HEK293 (cell line): ENCODE measurements at regions not wholly inside any gene's neighbourhood (a gene's known extent, or its start where the extent isn't known, plus 50 kb on each side); places are given as distances from the start of the nearest gene placed in this dataset.

Experiments
- CTCF ChIA-PET: fragments of 350-600 bp; formaldehyde crosslinking; extraction: SDS; loops from one replicate; lab custom pipeline; 2021; ENCODE audit warnings: antibody characterized with exemption; lab: Yijun Ruan, JAX
- POLR2A ChIA-PET: fragments of 300-600 bp; formaldehyde crosslinking; extraction: SDS; loops from one replicate; lab custom pipeline; 2020; ENCODE audit warnings: antibody characterized with exemption, inconsistent platforms; lab: Yijun Ruan, JAX
- H3K27ac ChIP-seq: fragments of 200-500 bp; sonication (Bioruptor generic); 2 replicates; pipeline ENCODE4 v1.5.1; 2014; ENCODE audit warnings: low read depth, low read length, control low read depth, inconsistent platforms; ENCODE audit errors: extremely low read depth
- H3K36me3 ChIP-seq, 2 experiments: fragments of 200-500 bp in 1 of 2; sonication (Bioruptor generic) in 1 of 2; 1 replicate in 1 of 2; 2 replicates in 1 of 2; pipeline ENCODE4 v1.5.1; 2014 to 2017; ENCODE audit warnings: inconsistent platforms in 2 of 2, low read length in 2 of 2; ENCODE audit not compliant: control insufficient read depth in 2 of 2, insufficient read depth in 1 of 2
- H3K4me1 ChIP-seq: fragments of 200-500 bp; sonication (Bioruptor generic); 2 replicates; pipeline ENCODE4 v1.5.1; 2014; ENCODE audit warnings: mild to moderate bottlenecking, low read length, inconsistent platforms; ENCODE audit not compliant: control insufficient read depth, insufficient read depth
- H3K4me3 ChIP-seq: 2 replicates; pipeline ENCODE4 v1.5.1; 2011; ENCODE audit warnings: low read depth, mild to moderate bottlenecking, control low read depth, low read length, moderate library complexity
- H3K9me3 ChIP-seq: fragments of 200-500 bp; sonication (Bioruptor generic); 2 replicates; pipeline ENCODE4 v1.5.1; 2014; ENCODE audit warnings: low read depth, low read length, inconsistent platforms; ENCODE audit not compliant: control insufficient read depth, insufficient read depth
- GLI2 ChIP-seq: fragments of 450-650 bp; formaldehyde crosslinking; IDR thresholded peaks from 2 replicates; pipeline ENCODE4; 2017; ENCODE audit warnings: missing biosample characterization, missing genetic modification characterization, low read depth, borderline replicate concordance
- GLIS1 ChIP-seq: fragments of 450-650 bp; formaldehyde crosslinking; IDR thresholded peaks from 2 replicates; pipeline ENCODE4 v1.5.1; 2016; ENCODE audit warnings: missing biosample characterization, missing genetic modification characterization
- GLIS2 ChIP-seq: fragments of 450-650 bp; formaldehyde crosslinking; IDR thresholded peaks from 2 replicates; pipeline ENCODE4 v1.5.1; 2016; ENCODE audit warnings: missing biosample characterization, missing genetic modification characterization
- KLF10 ChIP-seq: fragments of 450-650 bp; IDR thresholded peaks from 2 replicates; pipeline ENCODE4 v1.5.1; 2018; ENCODE audit warnings: missing biosample characterization, mild to moderate bottlenecking, missing genetic modification characterization
- KLF16 ChIP-seq: fragments of 450-650 bp; formaldehyde crosslinking; IDR thresholded peaks from 2 replicates; pipeline ENCODE4 v1.5.1; 2017; ENCODE audit warnings: missing biosample characterization, missing genetic modification characterization
- KLF8 ChIP-seq: fragments of 450-650 bp; formaldehyde crosslinking; IDR thresholded peaks from 2 replicates; pipeline ENCODE4 v1.5.1; 2016; ENCODE audit warnings: missing biosample characterization, missing genetic modification characterization
- MEIS1 ChIP-seq: sonication (generic); formaldehyde crosslinking; IDR thresholded peaks from 2 replicates; pipeline ENCODE4 v1.8.1; 2022; ENCODE audit warnings: missing genetic modification reagents, mild to moderate bottlenecking, borderline replicate concordance
- PBX3 ChIP-seq: sonication (generic); formaldehyde crosslinking; IDR thresholded peaks from 2 replicates; pipeline ENCODE4 v1.8.1; 2022; ENCODE audit warnings: mild to moderate bottlenecking, moderate library complexity, missing genetic modification reagents
- ZBTB1 ChIP-seq: fragments of 450-650 bp; formaldehyde crosslinking; IDR thresholded peaks from 2 replicates; pipeline ENCODE4 v1.5.1; 2016; ENCODE audit warnings: missing biosample characterization, missing genetic modification characterization
- ZBTB11 ChIP-seq: fragments of 450-650 bp; formaldehyde crosslinking; conservative IDR thresholded peaks from 2 replicates; pipeline ENCODE4 v1.5.1; 2016; ENCODE audit warnings: low read depth, missing biosample characterization, missing genetic modification characterization
- ZBTB21 ChIP-seq: fragments of 450-650 bp; formaldehyde crosslinking; IDR thresholded peaks from 2 replicates; pipeline ENCODE4 v1.5.1; 2017; ENCODE audit warnings: missing biosample characterization, missing genetic modification characterization
- ZBTB49 ChIP-seq: fragments of 450-650 bp; formaldehyde crosslinking; IDR thresholded peaks from 2 replicates; pipeline ENCODE4 v1.5.1; 2016; ENCODE audit warnings: missing biosample characterization, missing genetic modification characterization, low read depth
- ZNF202 ChIP-seq: fragments of 450-650 bp; formaldehyde crosslinking; IDR thresholded peaks from 2 replicates; pipeline ENCODE4 v1.5.1; 2016; ENCODE audit warnings: missing biosample characterization, missing genetic modification characterization, borderline replicate concordance
- ZNF366 ChIP-seq: fragments of 450-650 bp; formaldehyde crosslinking; conservative IDR thresholded peaks from 2 replicates; pipeline ENCODE4 v1.5.1; 2016; ENCODE audit warnings: missing biosample characterization, missing genetic modification characterization
- ZNF423 ChIP-seq: fragments of 450-650 bp; formaldehyde crosslinking; IDR thresholded peaks from 2 replicates; pipeline ENCODE4 v1.5.1; 2016; ENCODE audit warnings: missing biosample characterization, missing genetic modification characterization
- ZNF585B ChIP-seq: fragments of 450-650 bp; formaldehyde crosslinking; IDR thresholded peaks from 2 replicates; pipeline ENCODE4 v1.5.1; 2016; ENCODE audit warnings: missing biosample characterization, missing genetic modification characterization
- ZNF600 ChIP-seq: fragments of 450-650 bp; formaldehyde crosslinking; IDR thresholded peaks from 2 replicates; pipeline ENCODE4 v1.5.1; 2016; ENCODE audit warnings: missing biosample characterization, missing genetic modification characterization
- ZNF626 ChIP-seq: fragments of 450-650 bp; sonication (Bioruptor Pico); formaldehyde crosslinking; IDR thresholded peaks from 2 replicates; pipeline ENCODE4 v1.5.1; 2018; ENCODE audit warnings: missing biosample characterization, missing genetic modification characterization, inconsistent platforms
- ZSCAN5A ChIP-seq: fragments of 450-650 bp; formaldehyde crosslinking; IDR thresholded peaks from 2 replicates; pipeline ENCODE4 v1.5.1; 2016; ENCODE audit warnings: missing biosample characterization, missing genetic modification characterization
- TF ChIP-seq, protein P1 (sequence below): fragments of 450-650 bp; formaldehyde crosslinking; IDR thresholded peaks from 2 replicates; pipeline ENCODE4 v1.5.1; 2016; ENCODE audit warnings: missing biosample characterization, missing genetic modification characterization, low read depth

DNA sequence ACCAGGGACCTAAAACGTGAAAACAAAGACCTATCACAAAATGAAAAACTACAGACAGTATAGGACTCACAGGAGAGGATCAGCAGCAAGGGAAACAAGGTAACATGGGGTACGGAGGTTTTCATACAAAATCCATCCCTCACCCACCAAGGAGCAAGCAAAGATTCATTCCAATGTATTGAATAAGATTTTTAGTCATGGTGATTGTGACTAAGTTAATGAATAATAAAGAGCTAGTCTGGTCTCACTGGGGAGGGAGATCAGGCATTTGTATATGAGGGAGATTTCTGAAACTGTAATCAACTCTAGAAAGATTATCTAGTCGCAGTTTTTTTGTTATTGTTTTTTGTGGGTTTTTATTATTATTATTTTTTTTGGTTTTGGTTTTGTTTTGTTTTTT, 336.5 kb upstream of the MMADHC start:
- ChIA-PET CTCF (interaction anchor here (0.6 to 0.9 kb wide), 3 partner anchors 16 to 1246 kb away, joined by 3 to 4 read pairs (median 3); no protein-coding TSS in a partner anchor), POLR2A (no interaction called here)
- Histone ChIP-seq H3K36me3 (no peaks in the 10 kb centered on the region), H3K4me3 (no peak overlapping the region), H3K27ac (no peak overlapping the region), H3K9me3 (no peaks in the 10 kb centered on the region), H3K4me1 (no peaks in the 10 kb centered on the region)
- TF ChIP-seq ZBTB49 (tag by site-specific recombination) (no peak), ZBTB21 (tag by site-specific recombination) (no peak), ZNF202 (tag by site-specific recombination) (no peak), PBX3 (CRISPR knock-in tag) (no peak), ZSCAN5A (no peak), ZNF423 (tag by site-specific recombination) (no peak), GLI2 (tag by site-specific recombination) (no peak), KLF8 (tag by site-specific recombination) (no peak), KLF10 (tag by site-specific recombination) (no peak), ZNF600 (tag by site-specific recombination) (no peak), ZBTB11 (tag by site-specific recombination) (no peak)
- TF ChIP-seq, protein P1, sequence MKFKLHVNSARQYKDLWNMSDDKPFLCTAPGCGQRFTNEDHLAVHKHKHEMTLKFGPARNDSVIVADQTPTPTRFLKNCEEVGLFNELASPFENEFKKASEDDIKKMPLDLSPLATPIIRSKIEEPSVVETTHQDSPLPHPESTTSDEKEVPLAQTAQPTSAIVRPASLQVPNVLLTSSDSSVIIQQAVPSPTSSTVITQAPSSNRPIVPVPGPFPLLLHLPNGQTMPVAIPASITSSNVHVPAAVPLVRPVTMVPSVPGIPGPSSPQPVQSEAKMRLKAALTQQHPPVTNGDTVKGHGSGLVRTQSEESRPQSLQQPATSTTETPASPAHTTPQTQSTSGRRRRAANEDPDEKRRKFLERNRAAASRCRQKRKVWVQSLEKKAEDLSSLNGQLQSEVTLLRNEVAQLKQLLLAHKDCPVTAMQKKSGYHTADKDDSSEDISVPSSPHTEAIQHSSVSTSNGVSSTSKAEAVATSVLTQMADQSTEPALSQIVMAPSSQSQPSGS (tag by site-specific recombination), result no peak

DNA sequence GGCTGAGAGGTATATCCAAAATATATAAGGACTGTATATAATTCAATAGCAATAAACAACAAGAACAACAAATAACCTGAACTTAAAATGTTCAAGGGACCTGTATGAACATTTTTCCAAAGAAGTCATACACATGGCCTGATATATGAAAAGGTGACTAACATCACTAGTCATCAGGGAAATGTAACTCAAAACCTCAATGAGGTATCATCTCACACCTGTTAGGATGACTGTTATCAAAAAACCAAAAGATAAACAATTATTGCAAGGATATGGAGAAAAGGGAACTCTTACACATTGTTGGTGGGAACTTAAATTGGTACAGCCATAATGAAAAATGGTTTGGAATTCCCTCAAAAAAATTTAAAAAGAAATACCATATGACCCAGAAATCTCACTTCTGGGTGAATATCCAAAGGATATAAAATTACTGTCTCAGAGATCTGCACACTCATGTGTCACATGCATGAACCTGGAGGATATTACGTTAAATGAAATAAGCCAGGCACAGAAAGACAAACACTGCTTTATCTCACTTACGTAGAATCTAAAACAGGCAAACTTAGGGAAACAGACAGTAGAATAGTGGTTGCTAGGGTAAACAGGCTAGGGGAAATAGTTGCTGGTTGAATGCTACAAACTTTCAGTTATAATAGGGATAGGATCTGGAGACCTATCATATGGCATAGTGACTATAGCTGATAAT, 334.5 kb upstream of the MMADHC start:
- Histone ChIP-seq H3K4me1 (no peaks in the 10 kb centered on the region), H3K9me3 (no peaks in the 10 kb centered on the region), H3K27ac (no peak overlapping the region), H3K4me3 (no peak overlapping the region), H3K36me3 (no peaks in the 10 kb centered on the region)
- POLR2A ChIA-PET, result no interaction called here
- CTCF ChIA-PET, result no interaction called here
- TF ChIP-seq ZNF626 (tag by site-specific recombination), result no peak
- TF ChIP-seq GLIS2 (tag by site-specific recombination), result no peak
- no peak for TF ChIP-seq MEIS1 (CRISPR knock-in tag)
- TF ChIP-seq ZNF366, result no peak
- no peak for TF ChIP-seq ZBTB1
- no peak for TF ChIP-seq KLF16 (tag by site-specific recombination)
- no peak for TF ChIP-seq GLIS1 (tag by site-specific recombination)
- no peak for TF ChIP-seq ZBTB11 (tag by site-specific recombination)
- no peak for TF ChIP-seq ZNF585B (tag by site-specific recombination)
